CD4-positive, alpha-beta T cell treated with Interleukin-1 beta for 1 hour (primary cell): ENCODE measurements at regions not wholly inside any gene's neighbourhood (a gene's known extent, or its start where the extent isn't known, plus 50 kb on each side); places are given as distances from the start of the nearest gene placed in this dataset.

Experiments used
- DNase-seq, 2 donors: peaks; one replicate each; pipeline ENCODE4 v3.0.0-alpha.2; 2020 to 2022

DNA sequence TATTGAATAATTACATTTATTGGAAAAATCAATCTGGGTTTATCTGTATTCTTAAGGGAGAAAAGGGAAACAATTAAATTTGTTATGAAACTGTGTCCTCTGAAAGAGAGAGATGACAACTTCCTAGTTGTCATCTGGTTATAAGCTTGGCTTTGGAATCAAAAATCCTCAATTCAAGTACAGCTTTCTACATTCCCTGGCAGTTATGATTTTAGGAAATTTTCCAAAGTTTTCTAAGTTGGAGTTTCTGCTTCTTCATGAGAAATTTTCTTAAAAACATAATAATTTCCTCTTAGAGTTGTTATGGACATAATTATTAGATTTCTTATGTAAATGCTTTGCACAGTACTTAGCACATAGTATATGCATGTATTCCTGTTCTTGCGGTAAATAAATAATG lies 625.6 kb upstream of the SLC39A10 start:
- no peak for DNase-seq

GRCh38 chr2:195029804-195030654 lies 627.0 kb upstream of the SLC39A10 start:
- no peak for DNase-seq

DNA sequence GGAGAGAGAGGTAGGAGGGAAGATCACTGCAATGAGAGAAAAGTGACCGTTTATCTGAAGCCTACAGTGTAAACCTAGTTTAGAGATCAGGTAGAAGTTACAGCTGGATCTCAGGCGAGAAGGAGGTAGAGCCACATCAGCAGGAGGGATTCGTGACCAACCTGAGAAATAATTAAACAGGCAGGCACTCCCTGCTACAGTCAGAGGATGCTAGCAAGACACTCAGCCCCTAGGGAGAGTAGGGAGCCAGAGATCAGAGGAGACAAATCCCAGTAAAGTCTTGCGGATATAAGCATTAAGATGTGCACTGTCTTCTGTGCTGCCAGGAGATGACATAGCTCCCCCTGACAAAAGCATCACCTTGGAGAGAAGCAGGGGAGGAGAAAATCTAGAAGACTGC lies 629.1 kb upstream of the SLC39A10 start:
- no peak for DNase-seq

GRCh38 chr2:195026261-195026660 lies 630.8 kb upstream of the SLC39A10 start:
- no peak for DNase-seq

- DNase-seq, result no peak
Observed at GRCh38 chr2:195022508-195022830, 634.6 kb upstream of the SLC39A10 start.

DNA sequence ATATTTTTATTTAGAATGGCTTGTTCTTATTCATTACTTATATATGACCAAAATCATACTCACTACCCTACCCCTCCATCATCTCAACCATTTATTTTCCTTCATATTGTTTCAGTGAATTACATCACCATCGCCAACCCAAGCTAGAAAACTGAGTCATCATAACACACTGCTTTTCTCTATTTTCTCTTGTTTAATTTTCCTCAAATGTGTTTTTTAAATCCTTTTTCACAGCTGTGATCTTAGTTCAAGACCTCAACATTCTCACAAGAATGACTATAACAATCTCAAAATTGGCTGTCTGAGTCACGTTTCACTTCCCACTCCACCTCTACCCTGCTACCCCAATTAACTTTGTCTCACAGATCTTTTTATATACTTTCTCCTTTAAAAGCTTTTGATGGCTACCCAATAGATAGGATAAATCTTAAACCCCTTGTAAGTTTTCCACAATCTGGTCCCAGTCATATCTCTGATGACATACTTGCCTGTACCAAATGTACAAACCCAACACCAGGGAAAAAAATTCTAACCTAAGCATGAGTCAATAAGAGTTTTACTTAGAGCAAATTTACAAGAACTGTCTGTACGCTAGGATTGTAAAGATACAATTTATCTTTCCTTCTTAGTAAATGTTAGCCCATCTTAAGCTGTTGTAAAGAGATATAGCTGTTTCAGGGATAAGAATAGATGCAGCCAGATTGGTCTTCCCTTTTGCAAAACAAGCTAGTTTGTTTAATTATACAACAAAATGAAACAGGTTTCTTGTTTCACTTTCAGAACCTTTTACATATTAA lies 635.1 kb upstream of the SLC39A10 start:
- DNase-seq, result no peak

- DNase-seq, result no peak
Observed at GRCh38 chr2:195018462-195018861, 638.6 kb upstream of the SLC39A10 start.

- no peak for DNase-seq
Observed at GRCh38 chr2:195017890-195018289, 639.1 kb upstream of the SLC39A10 start.

GRCh38 chr2:195016841-195017240 lies 640.2 kb upstream of the SLC39A10 start:
- no peak for DNase-seq

DNA sequence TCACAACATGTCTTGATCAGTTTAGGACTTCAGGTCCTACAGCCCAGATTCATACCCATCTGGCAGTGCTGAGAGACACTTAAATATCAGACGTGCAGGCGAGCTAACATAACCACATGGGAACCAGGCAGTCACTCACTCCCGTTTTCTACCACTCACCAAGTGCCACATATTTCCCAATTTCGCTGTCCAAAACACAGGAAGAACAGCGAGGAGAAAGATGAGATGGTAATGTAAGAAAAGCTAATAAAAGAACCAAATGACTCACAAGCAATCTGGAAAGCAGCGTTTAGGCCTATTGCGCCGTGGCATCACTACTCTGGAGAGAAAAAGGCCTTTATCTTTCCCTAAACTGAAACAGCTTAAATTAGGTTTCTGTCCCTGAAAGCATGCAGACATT lies 647.8 kb upstream of the SLC39A10 start:
- DNase-seq, result no peak

DNA sequence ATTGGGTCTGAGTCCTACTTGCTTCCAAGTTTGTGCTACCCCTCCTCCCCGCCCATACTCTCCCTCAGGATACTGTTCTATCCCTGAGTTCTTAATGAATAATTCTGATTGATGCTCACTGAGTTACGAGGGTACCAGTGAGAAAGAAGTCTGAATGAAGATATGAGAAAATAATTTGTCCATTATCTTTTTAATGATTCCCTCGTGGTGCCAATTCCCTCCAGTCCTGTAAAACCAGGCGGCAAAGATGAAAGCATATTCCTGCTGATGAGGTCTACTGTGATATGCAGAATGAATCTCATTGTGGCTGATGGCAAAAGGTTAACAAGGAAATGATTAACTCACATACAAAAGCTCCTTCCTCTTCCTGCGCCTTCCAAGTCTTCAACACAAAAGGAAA lies 650.2 kb upstream of the SLC39A10 start:
- DNase-seq, result no peak

GRCh38 chr2:195003881-195004471 lies 653.0 kb upstream of the SLC39A10 start:
- DNase-seq, result no peak

DNA sequence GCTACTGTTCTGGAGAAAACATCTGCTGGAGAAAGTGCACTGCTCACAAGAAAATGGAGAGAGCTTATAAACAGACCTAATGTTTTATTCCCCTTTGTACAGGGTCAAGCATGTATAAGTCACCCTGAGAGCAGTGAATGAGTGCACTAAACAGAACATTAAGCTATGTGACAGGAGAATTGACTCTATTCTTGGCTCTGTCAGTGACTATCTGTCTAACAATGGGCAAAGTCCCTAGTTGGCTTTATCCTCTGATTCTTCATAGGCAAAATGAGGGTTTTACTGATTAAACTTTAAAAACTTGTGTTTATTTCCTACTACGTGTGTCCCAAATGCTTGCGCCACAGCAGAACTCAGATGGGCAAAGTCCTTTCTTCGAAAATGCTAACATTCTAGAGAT lies 655.1 kb upstream of the SLC39A10 start:
- DNase-seq, result no peak

GRCh38 chr2:194999771-195000170 lies 657.3 kb upstream of the SLC39A10 start:
- DNase-seq, result no peak

- DNase-seq, result no peak
Observed at GRCh38 chr2:194992648-194993047, 664.4 kb upstream of the SLC39A10 start.

GRCh38 chr2:194985258-194985657 lies 671.8 kb upstream of the SLC39A10 start:
- DNase-seq, result no peak

GRCh38 chr2:194962254-194962653 lies 694.8 kb upstream of the SLC39A10 start:
- DNase-seq, result no peak

GRCh38 chr2:194954218-194954617 lies 702.8 kb upstream of the SLC39A10 start:
- DNase-seq, result no peak

GRCh38 chr2:194946826-194947225 lies 710.2 kb upstream of the SLC39A10 start:
- no peak for DNase-seq

GRCh38 chr2:194938066-194938465 lies 719.0 kb upstream of the SLC39A10 start:
- DNase-seq, result no peak

DNA sequence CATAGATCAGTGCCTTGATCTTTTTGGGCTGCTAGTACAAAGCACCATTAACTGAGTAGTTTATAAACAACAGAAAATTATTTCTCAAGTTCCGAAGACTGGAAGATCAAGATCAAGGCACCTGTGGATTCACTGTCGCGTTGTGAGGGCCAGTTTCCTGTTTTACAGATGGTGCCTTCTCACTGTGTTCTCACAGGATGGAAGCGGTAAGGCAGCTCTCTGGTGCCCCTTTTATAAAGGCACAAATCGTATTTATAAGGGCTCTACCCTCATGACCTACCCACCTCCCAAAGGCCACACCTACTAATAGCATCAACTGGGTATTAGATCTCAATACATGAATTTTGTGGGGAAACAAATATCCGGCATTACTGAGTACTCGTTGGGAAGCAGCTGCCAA lies 729.5 kb upstream of the SLC39A10 start:
- DNase-seq, result no peak

DNA sequence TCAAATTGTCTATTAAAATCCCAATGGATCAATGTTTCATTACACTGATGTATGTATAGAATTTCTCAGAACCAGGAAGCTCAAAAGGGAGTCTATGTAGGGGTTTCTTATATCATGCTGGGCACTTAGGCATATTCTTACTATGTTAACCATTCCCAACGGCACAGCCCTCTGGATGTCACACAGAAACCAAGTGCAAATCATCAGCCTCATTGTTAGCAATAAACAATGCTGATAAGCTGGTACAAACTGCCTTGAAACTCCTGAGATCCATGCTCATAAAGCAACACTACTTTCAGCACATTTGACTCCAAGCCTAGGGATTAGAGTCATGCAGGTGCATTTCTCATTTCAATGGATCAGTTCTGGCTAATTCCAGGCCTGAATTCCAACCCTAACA lies 730.2 kb upstream of the SLC39A10 start:
- no peak for DNase-seq

DNA sequence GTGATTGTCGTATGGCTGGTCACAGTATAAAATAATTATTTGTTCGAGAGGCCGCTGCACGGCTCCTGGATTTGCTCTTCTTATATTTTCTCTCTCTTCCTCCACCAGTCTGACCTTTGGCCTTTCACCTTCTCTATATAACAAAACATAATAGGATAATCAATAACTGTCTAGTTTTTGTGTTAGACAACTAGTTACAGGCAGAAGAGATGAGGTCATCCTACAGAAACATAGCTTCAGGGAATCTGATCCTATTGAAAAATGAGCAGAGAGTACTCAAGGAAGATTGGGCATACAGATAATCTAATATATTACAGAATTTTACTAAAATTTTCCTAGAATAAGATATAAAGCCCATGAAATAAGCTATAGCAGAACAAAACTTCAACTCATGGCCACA lies 731.3 kb upstream of the SLC39A10 start:
- DNase-seq, result no peak

- DNase-seq, result no peak
Observed at GRCh38 chr2:194917519-194917918, 739.5 kb upstream of the SLC39A10 start.
